ENCODE measurements at regions not wholly inside any gene's neighbourhood (a gene's known extent, or its start where the extent isn't known, plus 50 kb on each side); places are given as distances from the start of the nearest gene placed in this dataset.
A peak's percentile ranks its signal among the peaks of the same experiment; 100 is the strongest.

GRCh38 chr6:104574135-104574750, 285.5 kb downstream of the HACE1 start:
- no peak for DNase-seq (ENCODE audit: low read depth in 3 of 3)

GRCh38 chr6:104573350-104573749, 286.4 kb downstream of the HACE1 start:
- no peak for DNase-seq (ENCODE audit: low read depth in 3 of 3)

- no peak for DNase-seq (ENCODE audit: low read depth in 3 of 3)
Measured at GRCh38 chr6:104572901-104573300, 286.8 kb downstream of the HACE1 start.

- DNase-seq (ENCODE audit: low read depth in 3 of 3) = no peak
Measured at GRCh38 chr6:104566411-104566810, 293.3 kb downstream of the HACE1 start.

- no peak for DNase-seq (ENCODE audit: low read depth in 3 of 3)
Measured at GRCh38 chr6:104563306-104563705, 296.4 kb downstream of the HACE1 start.

GRCh38 chr6:104559435-104560202, 300.1 kb downstream of the HACE1 start:
- DNase-seq (ENCODE audit: low read depth in 3 of 3) = no peak

GRCh38 chr6:104558746-104559145, 301.0 kb downstream of the HACE1 start:
- DNase-seq (ENCODE audit: low read depth in 3 of 3) = no peak

- DNase-seq (ENCODE audit: low read depth in 3 of 3) = no peak
Measured at GRCh38 chr6:104548297-104548696, 311.4 kb downstream of the HACE1 start.

- no peak for DNase-seq (ENCODE audit: low read depth in 3 of 3)
Measured at GRCh38 chr6:104541411-104541810, 318.3 kb downstream of the HACE1 start.

- no peak for DNase-seq (ENCODE audit: low read depth in 3 of 3)
Measured at GRCh38 chr6:104540743-104541142, 319.0 kb downstream of the HACE1 start.

GRCh38 chr6:104539173-104539572, 320.5 kb downstream of the HACE1 start:
- no peak for DNase-seq (ENCODE audit: low read depth in 3 of 3)

- DNase-seq (ENCODE audit: low read depth in 3 of 3) = no peak
Measured at GRCh38 chr6:104537872-104538271, 321.8 kb downstream of the HACE1 start.

GRCh38 chr6:104537180-104537579, 322.5 kb downstream of the HACE1 start:
- DNase-seq (ENCODE audit: low read depth in 3 of 3) = no peak

- no peak for DNase-seq (ENCODE audit: low read depth in 3 of 3)
Measured at GRCh38 chr6:104532462-104532861, 327.3 kb downstream of the HACE1 start.

- DNase-seq (ENCODE audit: low read depth in 3 of 3) = no peak
Measured at GRCh38 chr6:104531646-104532045, 328.1 kb downstream of the HACE1 start.

- DNase-seq (ENCODE audit: low read depth in 3 of 3) = no peak
Measured at GRCh38 chr6:104527761-104528415, 331.8 kb downstream of the HACE1 start.

- DNase-seq (ENCODE audit: low read depth in 3 of 3) = no peak
Measured at GRCh38 chr6:104527311-104527710, 332.4 kb downstream of the HACE1 start.

- no peak for DNase-seq (ENCODE audit: low read depth in 3 of 3)
Measured at GRCh38 chr6:104526376-104526775, 333.3 kb downstream of the HACE1 start.

- DNase-seq (ENCODE audit: low read depth in 3 of 3) = peak; percentile 23 to 32 (median 29)
Measured at GRCh38 chr6:104525677-104526322, 333.9 kb downstream of the HACE1 start.

- DNase-seq (ENCODE audit: low read depth in 3 of 3) = no peak
Measured at GRCh38 chr6:104522533-104522932, 337.2 kb downstream of the HACE1 start.

- no peak for DNase-seq (ENCODE audit: low read depth in 3 of 3)
Measured at GRCh38 chr6:104521176-104521575, 338.5 kb downstream of the HACE1 start.

GRCh38 chr6:104519566-104519965, 340.2 kb downstream of the HACE1 start:
- no peak for DNase-seq (ENCODE audit: low read depth in 3 of 3)
